PC-9 (cell line): ENCODE measurements at regions not wholly inside any gene's neighbourhood (a gene's known extent, or its start where the extent isn't known, plus 50 kb on each side); places are given as distances from the start of the nearest gene placed in this dataset.

Experiments used
- EZH2 ChIP-seq: fragments of 200-600 bp; sonication (generic); IDR thresholded peaks from 2 replicates; pipeline ENCODE4 v1.8.0; 2017; ENCODE audit warnings: antibody characterized with exemption, low read depth
- TF ChIP-seq, protein P1 (sequence below): fragments of 200-600 bp; sonication (generic); conservative IDR thresholded peaks from 2 replicates; pipeline ENCODE4 v1.6.1; 2017; ENCODE audit warnings: mixed run types, antibody characterized with exemption, mild to moderate bottlenecking, moderate library complexity

DNA sequence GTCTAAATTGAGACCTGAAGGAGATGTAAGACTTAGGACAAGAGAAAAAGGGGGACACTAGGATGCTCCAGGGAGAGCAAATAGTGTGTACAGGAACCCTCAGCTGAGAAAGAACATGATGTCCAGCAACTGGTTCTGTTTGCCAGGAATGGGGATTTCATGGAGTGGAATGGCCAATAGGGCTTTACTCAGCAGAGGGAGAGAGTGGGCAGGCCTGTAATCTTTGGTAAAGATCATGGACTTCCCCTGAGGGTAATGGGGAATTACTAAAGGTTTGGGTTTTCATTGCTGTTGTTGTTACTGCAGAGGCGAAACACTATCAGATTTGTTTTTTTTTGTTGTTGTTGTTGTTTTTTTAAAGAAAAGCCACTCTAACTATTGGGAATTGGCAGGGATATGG is 99.0 kb downstream of the SCN11A start:
- TF ChIP-seq, protein P1, sequence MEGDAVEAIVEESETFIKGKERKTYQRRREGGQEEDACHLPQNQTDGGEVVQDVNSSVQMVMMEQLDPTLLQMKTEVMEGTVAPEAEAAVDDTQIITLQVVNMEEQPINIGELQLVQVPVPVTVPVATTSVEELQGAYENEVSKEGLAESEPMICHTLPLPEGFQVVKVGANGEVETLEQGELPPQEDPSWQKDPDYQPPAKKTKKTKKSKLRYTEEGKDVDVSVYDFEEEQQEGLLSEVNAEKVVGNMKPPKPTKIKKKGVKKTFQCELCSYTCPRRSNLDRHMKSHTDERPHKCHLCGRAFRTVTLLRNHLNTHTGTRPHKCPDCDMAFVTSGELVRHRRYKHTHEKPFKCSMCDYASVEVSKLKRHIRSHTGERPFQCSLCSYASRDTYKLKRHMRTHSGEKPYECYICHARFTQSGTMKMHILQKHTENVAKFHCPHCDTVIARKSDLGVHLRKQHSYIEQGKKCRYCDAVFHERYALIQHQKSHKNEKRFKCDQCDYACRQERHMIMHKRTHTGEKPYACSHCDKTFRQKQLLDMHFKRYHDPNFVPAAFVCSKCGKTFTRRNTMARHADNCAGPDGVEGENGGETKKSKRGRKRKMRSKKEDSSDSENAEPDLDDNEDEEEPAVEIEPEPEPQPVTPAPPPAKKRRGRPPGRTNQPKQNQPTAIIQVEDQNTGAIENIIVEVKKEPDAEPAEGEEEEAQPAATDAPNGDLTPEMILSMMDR: no peak
- no peak for TF ChIP-seq EZH2
